ENCODE measurements at regions not wholly inside any gene's neighbourhood (a gene's known extent, or its start where the extent isn't known, plus 50 kb on each side); places are given as distances from the start of the nearest gene placed in this dataset.

- no peak for DNase-seq (ENCODE audit: extremely low read depth, low read depth, low spot score)
These were observed 210.0 kb upstream of the FOXD3 start for GRCh38 chr1:63112155-63112900.

DNA sequence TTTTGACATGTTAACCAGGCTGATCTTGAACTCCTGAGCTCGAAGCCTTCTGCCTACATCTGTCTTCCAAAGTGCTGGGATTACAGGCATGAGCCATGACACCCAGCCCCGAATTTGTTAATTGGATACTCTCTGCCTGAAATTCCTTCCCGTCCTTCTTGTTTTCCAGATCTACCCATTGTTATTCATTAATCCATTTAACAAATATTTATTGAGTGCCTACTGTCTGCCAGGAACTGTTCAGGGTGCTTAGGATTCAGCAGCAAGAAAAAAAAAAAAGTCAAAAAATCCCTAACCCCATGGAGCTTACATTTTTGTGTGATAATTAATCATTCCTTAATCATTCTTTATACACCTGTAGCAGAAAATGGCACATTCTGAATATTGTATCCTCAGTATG, 206.8 kb upstream of the FOXD3 start:
- DNase-seq (ENCODE audit: extremely low read depth, low read depth, low spot score) = no peak

- no peak for DNase-seq (ENCODE audit: extremely low read depth, low read depth, low spot score)
These were observed 206.4 kb upstream of the FOXD3 start for GRCh38 chr1:63116016-63116415.

DNA sequence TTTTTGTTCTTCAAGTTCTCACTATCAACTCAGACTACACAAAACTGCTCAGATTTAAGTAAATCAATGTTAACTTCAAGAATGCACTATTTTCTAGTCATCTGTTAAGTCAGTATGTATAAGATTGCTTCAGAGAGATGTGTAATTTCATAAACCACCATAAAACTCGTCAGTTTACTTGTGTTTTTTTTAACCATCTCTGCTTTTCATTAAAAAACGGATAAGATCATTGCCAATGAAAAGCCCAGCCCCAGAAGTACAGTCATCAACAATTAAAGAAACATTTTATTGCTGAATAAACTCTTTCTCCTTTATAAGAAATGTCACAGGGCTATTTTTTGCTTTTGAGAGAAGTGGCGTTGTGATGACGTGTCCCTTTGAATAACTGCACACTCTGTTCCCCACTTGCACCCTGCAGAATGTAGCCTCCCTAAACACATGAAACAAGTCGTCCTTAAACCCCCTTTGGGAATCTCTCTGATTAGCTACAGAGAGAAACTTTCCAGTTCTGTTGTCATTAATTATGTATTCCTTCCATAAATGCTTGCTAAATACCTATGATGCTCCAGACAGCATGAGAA, 202.7 kb upstream of the FOXD3 start:
- DNase-seq (ENCODE audit: extremely low read depth, low read depth, low spot score) = no peak

- DNase-seq (ENCODE audit: extremely low read depth, low read depth, low spot score) = no peak
These were observed 200.3 kb upstream of the FOXD3 start for GRCh38 chr1:63122079-63122478.

DNA sequence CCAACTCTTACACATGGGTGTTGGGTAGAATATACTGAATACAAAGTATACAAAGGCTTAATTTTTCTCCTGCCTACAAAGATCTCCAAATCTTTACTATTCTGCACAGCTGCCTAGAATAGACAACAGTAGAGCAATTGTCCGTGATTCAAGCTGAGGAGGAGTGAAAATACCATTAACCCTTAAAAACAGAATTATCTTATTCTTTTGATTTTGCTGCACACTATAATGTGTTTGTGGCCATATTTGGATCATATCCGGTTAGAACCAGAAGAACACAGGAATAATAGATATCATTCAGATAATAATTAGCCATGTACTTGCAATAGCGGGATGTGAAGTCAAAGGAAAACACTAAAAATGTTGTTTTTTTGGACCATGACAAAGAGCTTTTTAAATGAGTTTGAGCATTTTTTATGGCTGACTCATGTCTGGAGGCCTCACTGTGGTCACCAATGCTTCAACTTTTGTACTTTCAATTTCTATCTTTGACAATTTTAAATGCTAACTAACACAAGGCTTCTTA, 197.6 kb upstream of the FOXD3 start:
- DNase-seq (ENCODE audit: extremely low read depth, low read depth, low spot score) = peak; percentile 42

DNA sequence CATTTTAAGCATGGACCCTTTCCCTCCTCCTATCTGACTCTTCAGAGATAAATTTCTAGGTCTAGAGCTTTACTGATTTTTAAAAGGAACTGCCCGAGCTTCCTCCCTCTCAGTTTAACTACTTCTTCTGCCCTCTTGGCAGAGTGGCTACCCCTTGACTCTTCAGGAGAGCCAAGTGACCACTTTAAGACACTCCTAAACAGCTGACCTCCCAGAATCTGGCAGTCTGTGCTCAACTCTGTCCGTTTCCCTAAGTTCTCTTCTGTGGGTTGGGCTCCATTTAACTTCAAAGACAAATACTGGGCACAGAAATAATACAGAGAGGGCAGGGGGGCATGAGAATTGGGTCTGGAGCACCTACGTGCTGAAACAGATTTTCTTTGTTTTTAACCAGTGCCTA, 196.3 kb upstream of the FOXD3 start:
- DNase-seq (ENCODE audit: extremely low read depth, low read depth, low spot score) = no peak

GRCh38 chr1:63127376-63127775, 195.0 kb upstream of the FOXD3 start:
- no peak for DNase-seq (ENCODE audit: extremely low read depth, low read depth, low spot score)

- no peak for DNase-seq (ENCODE audit: extremely low read depth, low read depth, low spot score)
These were observed 193.8 kb upstream of the FOXD3 start for GRCh38 chr1:63128556-63128955.

GRCh38 chr1:63129184-63129583, 193.2 kb upstream of the FOXD3 start:
- no peak for DNase-seq (ENCODE audit: extremely low read depth, low read depth, low spot score)

GRCh38 chr1:63129855-63130254, 192.5 kb upstream of the FOXD3 start:
- no peak for DNase-seq (ENCODE audit: extremely low read depth, low read depth, low spot score)

DNA sequence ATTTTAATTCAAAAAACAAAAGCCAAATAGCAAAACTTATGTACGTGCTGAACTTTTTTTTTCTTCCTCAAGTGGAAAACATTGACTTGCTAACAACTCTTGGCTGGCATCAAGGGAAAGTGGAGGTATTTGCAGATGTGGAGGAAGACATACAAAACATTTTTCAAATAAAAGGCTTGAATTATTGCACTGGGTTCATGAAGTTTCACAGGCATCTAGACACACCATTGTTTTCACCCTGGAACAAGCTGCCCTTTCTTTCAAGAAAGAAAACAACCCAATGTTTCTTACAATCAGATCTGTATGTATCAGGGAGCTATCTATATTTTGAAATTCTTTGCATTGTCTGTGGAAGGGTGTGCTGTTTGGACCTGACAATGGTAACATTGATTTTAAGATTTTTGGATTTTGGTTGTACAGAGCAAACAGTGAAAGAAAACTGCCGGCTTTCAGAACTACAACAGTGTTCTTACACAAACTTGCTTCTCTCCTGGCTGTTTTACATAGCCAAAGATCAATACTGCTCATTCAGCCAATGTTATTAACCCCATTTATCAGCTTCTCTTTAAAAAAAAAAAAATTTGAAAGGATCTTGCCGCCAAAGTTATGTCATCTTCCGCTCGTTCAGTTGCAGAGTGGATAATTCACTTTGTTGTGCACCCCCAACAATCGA, 187.7 kb upstream of the FOXD3 start:
- no peak for DNase-seq (ENCODE audit: extremely low read depth, low read depth, low spot score)

DNA sequence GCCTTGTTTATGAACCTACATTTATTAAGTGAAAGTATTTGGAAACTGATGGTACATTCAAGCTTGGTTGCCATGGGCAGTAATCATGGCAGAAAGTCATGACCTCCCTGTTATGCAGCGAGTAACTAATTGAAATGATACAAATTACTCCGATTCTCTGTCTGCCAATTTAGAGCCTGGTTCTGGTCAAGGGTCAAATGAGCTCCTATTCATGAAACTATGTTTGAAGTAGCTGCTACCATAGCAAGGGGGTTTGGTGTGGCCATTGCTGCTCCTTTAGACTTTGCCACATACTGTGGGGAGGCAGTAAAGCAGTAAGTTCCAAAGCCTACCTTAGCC, 187.2 kb upstream of the FOXD3 start:
- no peak for DNase-seq (ENCODE audit: extremely low read depth, low read depth, low spot score)

DNA sequence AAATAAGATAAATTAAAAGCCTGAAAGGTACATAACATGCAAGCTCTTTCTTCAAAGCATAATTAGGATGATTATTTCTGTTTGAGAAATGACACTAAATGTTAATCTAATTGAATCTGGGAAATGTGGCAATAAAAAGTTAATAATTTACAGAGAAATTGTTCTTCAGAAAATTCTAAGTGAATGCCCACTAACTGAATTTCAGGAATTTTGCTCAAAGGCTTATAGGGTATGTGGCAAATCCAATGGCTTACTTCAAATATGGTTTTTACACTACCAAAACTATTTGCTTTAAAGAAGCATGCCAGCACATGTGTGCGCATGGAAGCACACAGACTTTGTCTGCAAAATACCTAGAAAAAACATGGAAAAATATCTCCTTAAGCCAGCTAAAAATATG, 186.6 kb upstream of the FOXD3 start:
- DNase-seq (ENCODE audit: extremely low read depth, low read depth, low spot score) = no peak

DNA sequence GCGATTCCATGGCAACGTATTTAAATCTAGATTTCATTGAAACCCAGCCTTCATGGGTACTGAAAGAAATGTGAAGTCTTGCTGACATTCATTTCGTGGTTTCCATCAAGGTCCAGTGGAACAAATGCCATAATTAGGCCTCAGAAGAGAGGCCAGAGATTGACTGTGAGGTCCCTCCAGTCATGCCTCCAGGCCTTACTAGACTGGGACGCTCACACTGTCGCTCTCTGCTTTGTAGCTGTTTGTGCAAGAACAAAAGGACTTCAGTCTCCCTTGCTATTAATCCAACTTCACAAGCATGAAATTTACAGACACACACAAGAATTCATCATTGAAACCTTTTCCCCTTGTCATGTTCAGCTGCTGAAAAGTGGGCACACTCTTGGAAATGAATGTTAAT, 180.4 kb upstream of the FOXD3 start:
- no peak for DNase-seq (ENCODE audit: extremely low read depth, low read depth, low spot score)

GRCh38 chr1:63143482-63143881, 178.9 kb upstream of the FOXD3 start:
- DNase-seq (ENCODE audit: extremely low read depth, low read depth, low spot score) = no peak

DNA sequence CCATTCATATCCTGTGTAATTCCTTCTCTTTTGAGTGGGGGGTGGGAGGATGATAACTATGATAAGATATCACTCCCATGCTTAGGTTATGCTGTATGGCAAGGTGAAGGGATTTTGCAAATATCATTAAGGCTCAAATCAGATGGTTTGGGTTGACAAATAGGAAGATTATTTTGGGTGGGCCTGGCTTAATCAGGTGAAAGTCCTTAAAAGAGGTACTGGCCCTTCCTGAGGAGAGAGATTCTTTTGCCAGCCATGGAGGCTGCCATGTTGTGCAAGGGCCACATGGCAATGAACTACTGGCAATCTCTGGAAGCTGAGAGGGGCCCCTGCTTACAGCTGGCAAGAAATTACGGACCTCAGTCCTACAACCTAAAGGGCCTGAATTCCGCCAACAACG, 174.6 kb upstream of the FOXD3 start:
- no peak for DNase-seq (ENCODE audit: extremely low read depth, low read depth, low spot score)

DNA sequence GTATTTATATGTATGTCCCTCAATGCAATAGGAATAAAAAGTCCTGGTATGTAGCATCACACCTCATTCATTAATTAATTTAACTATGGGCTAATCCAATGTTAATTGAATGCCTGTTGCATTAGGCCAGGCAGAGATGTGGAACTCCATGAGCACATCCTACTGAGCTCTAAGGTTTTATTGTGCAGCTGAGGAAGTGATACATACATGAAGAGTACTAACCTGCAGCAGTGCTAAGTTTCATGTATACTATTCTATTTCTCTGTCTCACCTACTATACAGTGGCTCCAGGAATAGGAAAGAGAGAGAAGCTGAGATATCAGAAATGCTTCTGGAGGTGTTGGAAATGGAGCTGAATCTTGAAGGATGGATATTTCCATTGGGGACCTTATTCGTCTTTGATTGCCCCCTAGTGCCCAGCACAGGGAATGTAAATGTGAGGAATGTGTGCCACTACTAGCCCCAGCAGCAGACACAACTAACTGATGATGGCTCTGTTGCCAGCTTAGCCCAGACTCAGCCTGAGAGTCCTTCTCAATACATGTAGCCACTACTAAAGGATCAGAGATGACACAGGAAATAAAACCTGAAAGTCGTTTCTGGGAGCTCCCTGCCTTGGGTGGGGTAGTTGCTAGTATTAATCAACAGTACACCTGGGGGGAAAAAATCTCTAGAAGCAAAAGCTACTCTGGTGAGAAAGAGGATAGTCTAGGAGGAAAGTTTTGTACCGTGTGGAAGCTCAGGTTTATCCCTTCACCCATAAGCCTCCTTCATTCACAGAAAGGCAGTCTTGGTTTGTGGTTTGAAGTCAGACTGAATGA, 173.3 kb upstream of the FOXD3 start:
- DNase-seq (ENCODE audit: extremely low read depth, low read depth, low spot score) = no peak

DNA sequence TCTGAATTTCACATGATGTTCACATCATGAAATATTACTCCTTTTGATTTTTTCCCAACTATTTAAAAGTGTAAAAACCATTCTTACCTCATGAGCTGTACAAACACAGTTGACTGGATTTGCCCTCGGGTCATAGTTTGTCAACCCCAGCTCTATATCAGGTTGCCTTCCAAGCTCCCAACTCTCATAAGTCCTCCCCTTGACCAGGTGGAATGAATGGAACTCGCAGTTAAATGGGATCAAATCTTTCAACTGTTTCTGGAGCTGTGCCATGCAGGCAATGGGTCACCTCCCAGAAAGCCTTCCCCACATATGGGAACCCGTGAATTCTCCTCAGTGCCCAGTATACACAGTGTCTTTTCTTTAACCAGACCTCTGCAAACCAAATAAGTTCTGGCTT, 169.8 kb upstream of the FOXD3 start:
- no peak for DNase-seq (ENCODE audit: extremely low read depth, low read depth, low spot score)

DNA sequence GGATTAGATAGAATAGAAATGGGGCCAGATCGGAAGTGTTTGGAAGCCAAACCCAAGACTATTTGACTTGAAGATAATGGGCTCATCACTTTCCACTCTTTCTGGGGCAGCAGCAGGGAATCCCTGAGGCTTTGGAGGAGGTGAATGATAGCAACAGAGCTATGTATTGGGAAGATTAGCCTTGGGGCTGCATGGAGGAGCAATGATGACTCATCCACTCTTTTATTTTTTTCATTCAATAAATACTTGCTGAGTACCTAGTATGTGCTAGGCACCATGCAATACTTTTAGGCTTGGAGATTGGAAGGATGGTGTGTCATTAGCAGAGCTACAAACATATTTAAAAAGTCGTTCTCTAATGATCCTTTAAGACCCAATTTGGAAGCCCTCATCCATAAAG, 166.9 kb upstream of the FOXD3 start:
- DNase-seq (ENCODE audit: extremely low read depth, low read depth, low spot score) = no peak

DNA sequence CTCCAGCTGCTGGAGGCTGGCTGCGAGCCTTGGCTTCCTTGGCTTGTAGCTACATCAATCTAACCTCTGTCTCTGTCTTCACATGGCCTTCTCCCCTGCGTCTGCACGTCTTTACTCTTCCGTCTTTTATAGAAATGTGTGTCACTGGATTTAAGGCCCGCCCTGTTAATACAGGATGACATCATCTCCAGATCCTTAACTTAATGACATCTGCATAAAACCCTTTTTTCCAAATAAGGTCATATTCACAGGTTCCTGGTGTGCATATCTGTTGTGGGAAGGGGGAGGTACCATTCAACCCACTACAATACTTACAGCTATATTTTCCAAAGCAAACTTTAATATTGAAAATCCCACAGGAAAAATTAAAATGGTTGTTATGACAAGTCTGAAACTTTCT, 165.3 kb upstream of the FOXD3 start:
- DNase-seq (ENCODE audit: extremely low read depth, low read depth, low spot score) = no peak

All from glomerular endothelial cell (primary cell).